HEK293 (cell line): ENCODE measurements at regions not wholly inside any gene's neighbourhood (a gene's known extent, or its start where the extent isn't known, plus 50 kb on each side); places are given as distances from the start of the nearest gene placed in this dataset.

ENCODE experiments used
- CTCF ChIA-PET: fragments of 350-600 bp; formaldehyde crosslinking; extraction: SDS; loops from one replicate; lab custom pipeline; 2021; ENCODE audit warnings: antibody characterized with exemption; lab: Yijun Ruan, JAX
- POLR2A ChIA-PET: fragments of 300-600 bp; formaldehyde crosslinking; extraction: SDS; loops from one replicate; lab custom pipeline; 2020; ENCODE audit warnings: antibody characterized with exemption, inconsistent platforms; lab: Yijun Ruan, JAX
- H3K27ac ChIP-seq: fragments of 200-500 bp; sonication (Bioruptor generic); 2 replicates; pipeline ENCODE4 v1.5.1; 2014; ENCODE audit warnings: low read depth, low read length, control low read depth, inconsistent platforms; ENCODE audit errors: extremely low read depth
- H3K36me3 ChIP-seq, 2 experiments: fragments of 200-500 bp in 1 of 2; sonication (Bioruptor generic) in 1 of 2; 1 replicate in 1 of 2; 2 replicates in 1 of 2; pipeline ENCODE4 v1.5.1; 2014 to 2017; ENCODE audit warnings: inconsistent platforms in 2 of 2, low read length in 2 of 2; ENCODE audit not compliant: control insufficient read depth in 2 of 2, insufficient read depth in 1 of 2
- H3K4me1 ChIP-seq: fragments of 200-500 bp; sonication (Bioruptor generic); 2 replicates; pipeline ENCODE4 v1.5.1; 2014; ENCODE audit warnings: mild to moderate bottlenecking, low read length, inconsistent platforms; ENCODE audit not compliant: control insufficient read depth, insufficient read depth
- H3K4me3 ChIP-seq: 2 replicates; pipeline ENCODE4 v1.5.1; 2011; ENCODE audit warnings: low read depth, mild to moderate bottlenecking, control low read depth, low read length, moderate library complexity
- H3K9me3 ChIP-seq: fragments of 200-500 bp; sonication (Bioruptor generic); 2 replicates; pipeline ENCODE4 v1.5.1; 2014; ENCODE audit warnings: low read depth, low read length, inconsistent platforms; ENCODE audit not compliant: control insufficient read depth, insufficient read depth
- BCL11A ChIP-seq: fragments of 450-650 bp; formaldehyde crosslinking; IDR thresholded peaks from 2 replicates; pipeline ENCODE4 v1.5.1; 2016; ENCODE audit warnings: low read depth, missing biosample characterization, missing genetic modification characterization
- BCL11B ChIP-seq: fragments of 450-650 bp; formaldehyde crosslinking; IDR thresholded peaks from 2 replicates; pipeline ENCODE4 v1.5.1; 2016; ENCODE audit warnings: low read depth, missing biosample characterization, missing genetic modification characterization
- GLI4 ChIP-seq: fragments of 450-650 bp; formaldehyde crosslinking; IDR thresholded peaks from 2 replicates; pipeline ENCODE4 v1.5.1; 2016; ENCODE audit warnings: missing biosample characterization, missing genetic modification characterization
- HOXA7 ChIP-seq: sonication (generic); formaldehyde crosslinking; IDR thresholded peaks from 2 replicates; pipeline ENCODE4 v1.8.1; 2022; ENCODE audit warnings: missing genetic modification reagents, borderline replicate concordance
- IKZF3 ChIP-seq: fragments of 450-650 bp; IDR thresholded peaks from 2 replicates; pipeline ENCODE4 v1.5.0; 2018; ENCODE audit warnings: missing biosample characterization, mild to moderate bottlenecking, missing genetic modification characterization, moderate library complexity
- KLF1 ChIP-seq: fragments of 450-650 bp; formaldehyde crosslinking; IDR thresholded peaks from 2 replicates; pipeline ENCODE4 v1.5.1; 2016; ENCODE audit warnings: missing biosample characterization, missing genetic modification characterization
- PRDM1 ChIP-seq: fragments of 450-650 bp; formaldehyde crosslinking; IDR thresholded peaks from 2 replicates; pipeline ENCODE4; 2016; ENCODE audit warnings: missing biosample characterization, missing genetic modification characterization
- SP3 ChIP-seq: fragments of 450-650 bp; formaldehyde crosslinking; IDR thresholded peaks from 2 replicates; pipeline ENCODE4 v1.5.1; 2016; ENCODE audit warnings: missing biosample characterization, missing genetic modification characterization
- ZBTB8A ChIP-seq: fragments of 450-650 bp; formaldehyde crosslinking; IDR thresholded peaks from 2 replicates; pipeline ENCODE4 v1.5.1; 2016; ENCODE audit warnings: missing biosample characterization, missing genetic modification characterization
- ZNF112 ChIP-seq: fragments of 450-650 bp; formaldehyde crosslinking; IDR thresholded peaks from 2 replicates; pipeline ENCODE4 v1.5.0; 2017; ENCODE audit warnings: missing biosample characterization, missing genetic modification characterization
- ZNF114 ChIP-seq: fragments of 450-650 bp; formaldehyde crosslinking; IDR thresholded peaks from 2 replicates; pipeline ENCODE4 v1.5.0; 2017; ENCODE audit warnings: missing biosample characterization, missing genetic modification characterization
- ZNF132 ChIP-seq: fragments of 450-650 bp; formaldehyde crosslinking; IDR thresholded peaks from 2 replicates; pipeline ENCODE4 v1.5.1; 2017; ENCODE audit warnings: missing biosample characterization, missing genetic modification characterization, borderline replicate concordance
- ZNF174 ChIP-seq: fragments of 450-650 bp; formaldehyde crosslinking; IDR thresholded peaks from 2 replicates; pipeline ENCODE4 v1.5.0; 2017; ENCODE audit warnings: missing biosample characterization, mild to moderate bottlenecking, missing genetic modification characterization
- ZNF223 ChIP-seq: fragments of 450-650 bp; formaldehyde crosslinking; IDR thresholded peaks from 2 replicates; pipeline ENCODE4 v1.5.1; 2016; ENCODE audit warnings: missing biosample characterization, missing genetic modification characterization
- ZNF23 ChIP-seq: fragments of 450-650 bp; formaldehyde crosslinking; IDR thresholded peaks from 2 replicates; pipeline ENCODE4 v1.5.1; 2016; ENCODE audit warnings: missing biosample characterization, missing genetic modification characterization, borderline replicate concordance
- ZNF248 ChIP-seq: fragments of 450-650 bp; formaldehyde crosslinking; IDR thresholded peaks from 2 replicates; pipeline ENCODE4 v1.5.1; 2017; ENCODE audit warnings: missing biosample characterization, missing genetic modification characterization
- ZNF311 ChIP-seq: fragments of 450-650 bp; formaldehyde crosslinking; IDR thresholded peaks from 2 replicates; pipeline ENCODE4 v1.5.1; 2017; ENCODE audit warnings: missing biosample characterization, missing genetic modification characterization, borderline replicate concordance
- ZNF350 ChIP-seq: fragments of 450-650 bp; formaldehyde crosslinking; IDR thresholded peaks from 2 replicates; pipeline ENCODE4 v1.5.0; 2017; ENCODE audit warnings: missing biosample characterization, mild to moderate bottlenecking, missing genetic modification characterization
- ZNF394 ChIP-seq: fragments of 450-650 bp; formaldehyde crosslinking; IDR thresholded peaks from 2 replicates; pipeline ENCODE4 v1.5.1; 2016; ENCODE audit warnings: missing biosample characterization, missing genetic modification characterization, mild to moderate bottlenecking, moderate library complexity, borderline replicate concordance
- ZNF548 ChIP-seq: fragments of 450-650 bp; formaldehyde crosslinking; IDR thresholded peaks from 2 replicates; pipeline ENCODE4 v1.5.1; 2016; ENCODE audit warnings: missing biosample characterization, missing genetic modification characterization
- ZNF558 ChIP-seq: fragments of 450-650 bp; formaldehyde crosslinking; IDR thresholded peaks from 2 replicates; pipeline ENCODE4 v1.5.1; 2016; ENCODE audit warnings: missing biosample characterization, missing genetic modification characterization
- ZNF561 ChIP-seq: fragments of 450-650 bp; IDR thresholded peaks from 2 replicates; pipeline ENCODE4 v1.5.1; 2018; ENCODE audit warnings: missing biosample characterization, missing genetic modification characterization, borderline replicate concordance
- ZNF621 ChIP-seq: fragments of 450-650 bp; formaldehyde crosslinking; IDR thresholded peaks from 2 replicates; pipeline ENCODE4 v1.5.1; 2017; ENCODE audit warnings: missing biosample characterization, missing genetic modification characterization
- ZNF654 ChIP-seq: fragments of 450-650 bp; formaldehyde crosslinking; IDR thresholded peaks from 2 replicates; pipeline ENCODE4 v1.5.1; 2016; ENCODE audit warnings: low read depth, missing biosample characterization, missing genetic modification characterization
- ZNF670 ChIP-seq: fragments of 450-650 bp; formaldehyde crosslinking; IDR thresholded peaks from 2 replicates; pipeline ENCODE4 v1.5.1; 2016; ENCODE audit warnings: missing biosample characterization, missing genetic modification characterization, low read depth
- ZNF785 ChIP-seq: fragments of 450-650 bp; formaldehyde crosslinking; IDR thresholded peaks from 2 replicates; pipeline ENCODE4 v1.5.1; 2016; ENCODE audit warnings: missing biosample characterization, missing genetic modification characterization
- ZSCAN23 ChIP-seq: fragments of 450-650 bp; formaldehyde crosslinking; IDR thresholded peaks from 2 replicates; pipeline ENCODE4 v1.5.1; 2016; ENCODE audit warnings: missing biosample characterization, missing genetic modification characterization
- TF ChIP-seq, protein P1 (sequence below): fragments of 450-650 bp; formaldehyde crosslinking; IDR thresholded peaks from 2 replicates; pipeline ENCODE4 v1.5.1; 2016; ENCODE audit warnings: missing biosample characterization, missing genetic modification characterization
- TF ChIP-seq, protein P2 (sequence below): fragments of 450-650 bp; formaldehyde crosslinking; IDR thresholded peaks from 2 replicates; pipeline ENCODE4 v1.5.1; 2016; ENCODE audit warnings: missing biosample characterization, missing genetic modification characterization, borderline replicate concordance

DNA sequence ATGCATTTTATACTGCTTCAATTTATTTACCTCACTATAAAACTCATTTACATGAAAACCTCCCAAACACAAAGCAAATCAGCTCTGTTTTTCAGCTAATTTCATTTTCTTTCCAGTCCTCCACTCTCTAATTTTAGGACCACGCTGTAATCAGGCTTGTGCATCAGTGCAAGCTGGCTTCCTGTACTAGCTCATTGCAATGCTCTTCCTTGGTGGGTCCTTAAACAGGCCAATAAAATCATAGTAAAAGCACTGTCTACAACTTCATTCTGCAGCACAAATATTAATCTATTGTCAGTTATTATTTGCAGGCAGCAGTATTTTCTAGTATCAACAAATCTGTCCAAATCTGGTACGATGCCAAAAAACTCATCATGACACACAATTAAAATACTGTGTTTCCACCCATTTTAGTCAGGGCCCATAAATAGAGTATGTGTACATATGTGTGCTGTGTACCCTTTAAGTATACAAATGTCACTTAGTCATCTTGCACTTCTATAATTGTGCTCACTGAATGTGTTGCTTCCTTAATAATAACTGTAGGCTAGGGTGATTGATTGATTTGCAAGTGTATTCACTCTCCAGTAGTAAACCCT is 178.2 kb upstream of the HCCS start:
- no peak overlapping the region for H3K27ac ChIP-seq

DNA sequence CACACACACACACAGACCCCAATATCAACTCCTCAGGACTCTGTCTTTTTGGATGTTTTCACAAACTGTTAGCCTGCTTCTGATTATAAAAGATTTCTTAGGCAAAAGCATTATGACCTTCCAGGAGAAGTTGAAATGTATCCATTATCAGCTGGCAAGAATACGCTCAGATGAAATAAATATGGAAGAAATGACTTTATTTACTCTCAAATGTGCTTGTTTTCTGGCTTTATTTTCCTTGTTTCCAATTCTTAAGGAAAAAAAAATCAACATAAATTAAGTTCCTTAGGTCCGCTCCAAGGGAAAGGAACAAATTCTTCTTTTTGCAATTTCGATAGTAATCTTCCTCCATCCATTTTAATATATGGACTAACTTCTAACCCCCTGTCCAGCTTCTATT is 175.6 kb upstream of the HCCS start:
- no peaks in the 10 kb centered on the region for H3K9me3 ChIP-seq
- TF ChIP-seq ZNF621: no peak
- no peak for TF ChIP-seq ZNF350 (tag by site-specific recombination)
- TF ChIP-seq BCL11B (tag by site-specific recombination): no peak
- TF ChIP-seq ZNF311 (tag by site-specific recombination): no peak
- TF ChIP-seq ZNF248 (tag by site-specific recombination): no peak
- no peak for TF ChIP-seq ZNF558 (tag by site-specific recombination)
- no peak overlapping the region for H3K27ac ChIP-seq
- H3K36me3 ChIP-seq: no peaks in the 10 kb centered on the region
- no peak overlapping the region for H3K4me3 ChIP-seq
- H3K4me1 ChIP-seq: no peaks in the 10 kb centered on the region
- CTCF ChIA-PET: interaction anchor here (1.2 kb wide), 1 partner anchor 11 kb away, joined by 4 read pairs; no protein-coding TSS in a partner anchor
- POLR2A ChIA-PET: no interaction called here

More for the DNA sequence above, 178.2 kb upstream of the HCCS start:
- Histone ChIP-seq H3K36me3 (no peaks in the 10 kb centered on the region), H3K4me3 (no peak overlapping the region), H3K9me3 (no peaks in the 10 kb centered on the region), H3K4me1 (no peaks in the 10 kb centered on the region)
- TF ChIP-seq ZBTB8A (tag by site-specific recombination) (no peak), ZNF394 (tag by site-specific recombination) (no peak), ZNF174 (tag by site-specific recombination) (no peak), IKZF3 (tag by site-specific recombination) (no peak)
- TF ChIP-seq, protein P1, sequence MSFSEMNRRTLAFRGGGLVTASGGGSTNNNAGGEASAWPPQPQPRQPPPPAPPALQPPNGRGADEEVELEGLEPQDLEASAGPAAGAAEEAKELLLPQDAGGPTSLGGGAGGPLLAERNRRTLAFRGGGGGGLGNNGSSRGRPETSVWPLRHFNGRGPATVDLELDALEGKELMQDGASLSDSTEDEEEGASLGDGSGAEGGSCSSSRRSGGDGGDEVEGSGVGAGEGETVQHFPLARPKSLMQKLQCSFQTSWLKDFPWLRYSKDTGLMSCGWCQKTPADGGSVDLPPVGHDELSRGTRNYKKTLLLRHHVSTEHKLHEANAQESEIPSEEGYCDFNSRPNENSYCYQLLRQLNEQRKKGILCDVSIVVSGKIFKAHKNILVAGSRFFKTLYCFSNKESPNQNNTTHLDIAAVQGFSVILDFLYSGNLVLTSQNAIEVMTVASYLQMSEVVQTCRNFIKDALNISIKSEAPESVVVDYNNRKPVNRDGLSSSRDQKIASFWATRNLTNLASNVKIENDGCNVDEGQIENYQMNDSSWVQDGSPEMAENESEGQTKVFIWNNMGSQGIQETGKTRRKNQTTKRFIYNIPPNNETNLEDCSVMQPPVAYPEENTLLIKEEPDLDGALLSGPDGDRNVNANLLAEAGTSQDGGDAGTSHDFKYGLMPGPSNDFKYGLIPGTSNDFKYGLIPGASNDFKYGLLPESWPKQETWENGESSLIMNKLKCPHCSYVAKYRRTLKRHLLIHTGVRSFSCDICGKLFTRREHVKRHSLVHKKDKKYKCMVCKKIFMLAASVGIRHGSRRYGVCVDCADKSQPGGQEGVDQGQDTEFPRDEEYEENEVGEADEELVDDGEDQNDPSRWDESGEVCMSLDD (tag by site-specific recombination): no peak
- TF ChIP-seq, protein P2, sequence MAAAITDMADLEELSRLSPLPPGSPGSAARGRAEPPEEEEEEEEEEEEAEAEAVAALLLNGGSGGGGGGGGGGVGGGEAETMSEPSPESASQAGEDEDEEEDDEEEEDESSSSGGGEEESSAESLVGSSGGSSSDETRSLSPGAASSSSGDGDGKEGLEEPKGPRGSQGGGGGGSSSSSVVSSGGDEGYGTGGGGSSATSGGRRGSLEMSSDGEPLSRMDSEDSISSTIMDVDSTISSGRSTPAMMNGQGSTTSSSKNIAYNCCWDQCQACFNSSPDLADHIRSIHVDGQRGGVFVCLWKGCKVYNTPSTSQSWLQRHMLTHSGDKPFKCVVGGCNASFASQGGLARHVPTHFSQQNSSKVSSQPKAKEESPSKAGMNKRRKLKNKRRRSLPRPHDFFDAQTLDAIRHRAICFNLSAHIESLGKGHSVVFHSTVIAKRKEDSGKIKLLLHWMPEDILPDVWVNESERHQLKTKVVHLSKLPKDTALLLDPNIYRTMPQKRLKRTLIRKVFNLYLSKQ (tag by site-specific recombination): no peak
- ChIA-PET CTCF (no interaction called here), POLR2A (no interaction called here)

DNA sequence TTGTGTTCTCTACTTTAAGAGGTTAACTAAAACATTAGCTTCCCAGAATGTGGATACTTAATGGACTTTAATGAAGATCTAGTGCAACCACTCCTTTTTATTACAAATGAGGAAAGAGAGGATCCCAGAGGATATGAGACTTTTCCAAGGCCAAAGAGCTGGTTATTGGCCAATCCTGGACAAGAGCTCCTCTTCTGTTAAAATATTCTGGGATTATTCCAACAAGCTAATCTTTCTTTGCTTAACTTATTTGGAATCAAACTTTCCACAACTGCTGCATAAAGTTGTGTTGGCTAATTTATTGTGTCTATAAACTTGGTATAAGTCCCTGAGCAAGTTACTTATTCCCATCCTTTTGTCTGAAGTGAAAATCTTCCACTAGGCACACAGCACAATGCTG is 174.2 kb upstream of the HCCS start:
- H3K36me3 ChIP-seq: no peaks in the 10 kb centered on the region
- POLR2A ChIA-PET: no interaction called here
- no peak overlapping the region for H3K4me3 ChIP-seq
- TF ChIP-seq ZNF548: no peak
- no peak for TF ChIP-seq ZNF654
- TF ChIP-seq SP3 (tag by site-specific recombination): no peak
- no peak for TF ChIP-seq KLF1 (tag by site-specific recombination)
- TF ChIP-seq ZNF561 (tag by site-specific recombination): no peak
- TF ChIP-seq ZNF785 (tag by site-specific recombination): no peak
- TF ChIP-seq BCL11A (tag by site-specific recombination): no peak
- no peak for TF ChIP-seq ZNF114 (tag by site-specific recombination)
- no peak for TF ChIP-seq ZNF23 (tag by site-specific recombination)
- no peak for TF ChIP-seq GLI4 (tag by site-specific recombination)
- TF ChIP-seq HOXA7 (CRISPR knock-in tag): no peak
- TF ChIP-seq ZNF670 (tag by site-specific recombination): no peak
- no peak for TF ChIP-seq ZNF112 (tag by site-specific recombination)
- TF ChIP-seq ZNF223 (tag by site-specific recombination): no peak
- TF ChIP-seq ZSCAN23 (tag by site-specific recombination): no peak
- TF ChIP-seq ZNF132 (tag by site-specific recombination): no peak
- TF ChIP-seq PRDM1 (tag by site-specific recombination): no peak
- CTCF ChIA-PET: interaction anchor here (0.7 kb wide), 1 partner anchor 361 kb away, joined by 3 read pairs; no protein-coding TSS in a partner anchor
- H3K9me3 ChIP-seq: no peaks in the 10 kb centered on the region
- no peaks in the 10 kb centered on the region for H3K4me1 ChIP-seq
- no peak overlapping the region for H3K27ac ChIP-seq
